Activated naive CD4-positive, alpha-beta T cell treated with anti-CD3 and anti-CD28 coated beads for 36 hours (primary cell): ENCODE measurements at regions not wholly inside any gene's neighbourhood (a gene's known extent, or its start where the extent isn't known, plus 50 kb on each side); places are given as distances from the start of the nearest gene placed in this dataset.
"Not testable (repeated sequence)": the region's sequence is repeated elsewhere in the genome, so short reads cannot be mapped to it uniquely, and the experiment has no call there.

Experiments
- CTCF ChIA-PET: fragments of 350-600 bp; sonication (Branson Sonifier 250); formaldehyde crosslinking; loops from one replicate; lab custom pipeline; 2021; ENCODE audit warnings: antibody characterized with exemption; lab: Charles Lee
- DNase-seq: peaks from one replicate; pipeline ENCODE4 v3.0.0-alpha.2; 2020
- H3K27ac Mint-ChIP-seq: one replicate; pipeline ENCODE4 v1.8.0; 2021; ENCODE audit warnings: mild to moderate bottlenecking, mixed read lengths
- H3K27me3 Mint-ChIP-seq: one replicate; pipeline ENCODE4 v1.8.0; 2021; ENCODE audit warnings: low read depth, mixed read lengths
- H3K36me3 Mint-ChIP-seq: one replicate; pipeline ENCODE4 v1.8.0; 2021; ENCODE audit warnings: low read depth, mixed read lengths
- H3K4me1 Mint-ChIP-seq: one replicate; pipeline ENCODE4 v1.8.0; 2021; ENCODE audit warnings: low read depth, mixed read lengths
- H3K4me3 Mint-ChIP-seq: one replicate; pipeline ENCODE4 v1.8.0; 2021; ENCODE audit warnings: mild to moderate bottlenecking, moderate library complexity, mixed read lengths
- H3K9me3 Mint-ChIP-seq: one replicate; pipeline ENCODE4 v1.8.0; 2021; ENCODE audit warnings: mixed read lengths
- intact Hi-C: fragments of 100-400 bp; cut with micrococcal nuclease; formaldehyde crosslinking; loops from one replicate; pipeline ENCODE4 v1.15.1; 2023

GRCh38 chr4:119962631-119963030 lies 104.0 kb downstream of the MAD2L1 start:
- no peaks in the 10 kb centered on the region for H3K27me3 Mint-ChIP-seq
- no peak overlapping the region for H3K27ac Mint-ChIP-seq
- intact Hi-C loops: no loop called here
- no peaks in the 10 kb centered on the region for H3K36me3 Mint-ChIP-seq
- H3K4me1 Mint-ChIP-seq: no peaks in the 10 kb centered on the region
- CTCF ChIA-PET: no interaction called here
- no peak for DNase-seq
- no peaks in the 10 kb centered on the region for H3K9me3 Mint-ChIP-seq
- H3K4me3 Mint-ChIP-seq: no peak overlapping the region

GRCh38 chr4:119958983-119959382 lies 107.7 kb downstream of the MAD2L1 start:
- Mint-ChIP-seq H3K27ac (no peak overlapping the region), H3K27me3 (peaks cover 2% of the 10 kb centered on the region), H3K36me3 (no peaks in the 10 kb centered on the region), H3K9me3 (peaks cover 8% of the 10 kb centered on the region), H3K4me1 (no peaks in the 10 kb centered on the region), H3K4me3 (no peak overlapping the region)
- DNase-seq: no peak
- CTCF ChIA-PET: no interaction called here
- intact Hi-C loops: no loop called here

DNA sequence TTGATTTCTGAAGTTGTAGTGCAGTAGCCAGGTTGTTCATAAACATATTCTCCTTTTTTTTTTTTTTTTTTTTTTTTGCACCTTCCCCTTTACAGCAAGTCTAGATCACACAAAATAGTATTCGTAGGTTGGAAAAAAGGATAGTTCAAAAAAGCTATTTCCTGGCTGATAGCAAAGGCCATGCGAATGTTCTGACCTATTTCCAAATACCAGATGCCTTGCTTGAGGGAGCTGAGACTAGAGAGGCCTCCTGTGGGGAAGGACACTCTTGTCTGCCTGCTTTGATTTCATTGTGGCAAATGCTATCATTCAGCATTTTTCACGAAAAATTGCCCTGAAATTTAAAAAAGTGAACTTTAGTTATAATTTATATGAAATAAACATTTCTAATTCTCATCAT lies 111.4 kb downstream of the MAD2L1 start:
- peaks cover 2% of the 10 kb centered on the region for H3K27me3 Mint-ChIP-seq
- no peaks in the 10 kb centered on the region for H3K4me1 Mint-ChIP-seq
- intact Hi-C loops: no loop called here
- H3K4me3 Mint-ChIP-seq: no peak overlapping the region
- H3K9me3 Mint-ChIP-seq: peaks cover 8% of the 10 kb centered on the region
- CTCF ChIA-PET: no interaction called here
- no peak for DNase-seq
- H3K27ac Mint-ChIP-seq: no peak overlapping the region
- no peaks in the 10 kb centered on the region for H3K36me3 Mint-ChIP-seq

GRCh38 chr4:119954487-119954886 lies 112.2 kb downstream of the MAD2L1 start:
- CTCF ChIA-PET, DNase-seq, H3K27me3 Mint-ChIP-seq, H3K4me3 Mint-ChIP-seq, H3K9me3 Mint-ChIP-seq, H3K4me1 Mint-ChIP-seq, H3K36me3 Mint-ChIP-seq, intact Hi-C loops, H3K27ac Mint-ChIP-seq: not testable (repeated sequence)

- H3K27ac Mint-ChIP-seq: no peak overlapping the region
- no peaks in the 10 kb centered on the region for H3K4me1 Mint-ChIP-seq
- no peaks in the 10 kb centered on the region for H3K36me3 Mint-ChIP-seq
- H3K27me3 Mint-ChIP-seq: no peaks in the 10 kb centered on the region
- no peaks in the 10 kb centered on the region for H3K9me3 Mint-ChIP-seq
- H3K4me3 Mint-ChIP-seq: no peak overlapping the region
- CTCF ChIA-PET: no interaction called here
- no peak for DNase-seq
- intact Hi-C loops: no loop called here
Measured at GRCh38 chr4:119946359-119946758, 120.3 kb downstream of the MAD2L1 start.

- intact Hi-C loops: no loop called here
- Mint-ChIP-seq H3K27me3 (peaks cover 3% of the 10 kb centered on the region), H3K27ac (no peak overlapping the region), H3K36me3 (no peaks in the 10 kb centered on the region), H3K4me1 (no peaks in the 10 kb centered on the region), H3K4me3 (no peak overlapping the region), H3K9me3 (no peaks in the 10 kb centered on the region)
- CTCF ChIA-PET: no interaction called here
- no peak for DNase-seq
Measured at GRCh38 chr4:119942806-119943205, 123.8 kb downstream of the MAD2L1 start.

DNA sequence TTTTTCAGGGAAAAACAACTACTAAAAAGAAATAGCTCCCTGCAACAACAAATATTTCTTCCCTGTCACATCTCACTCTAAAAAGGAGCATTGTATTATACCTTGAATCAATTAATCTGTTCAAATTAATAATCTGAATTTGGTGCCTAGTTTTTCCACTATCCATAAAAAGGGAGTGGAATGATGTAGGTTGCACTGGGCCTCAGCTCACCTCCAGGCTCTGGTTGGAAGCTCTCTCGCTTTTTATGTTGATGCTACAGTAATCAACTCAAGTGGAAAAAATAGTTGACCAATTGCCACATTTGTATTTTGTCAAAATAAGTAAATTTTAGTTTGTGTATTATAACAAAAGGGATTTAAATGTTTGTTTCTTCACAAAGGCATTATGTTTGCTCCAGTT lies 126.1 kb downstream of the MAD2L1 start:
- no peak overlapping the region for H3K27ac Mint-ChIP-seq
- H3K4me1 Mint-ChIP-seq: no peaks in the 10 kb centered on the region
- no peaks in the 10 kb centered on the region for H3K9me3 Mint-ChIP-seq
- no peak overlapping the region for H3K4me3 Mint-ChIP-seq
- no peaks in the 10 kb centered on the region for H3K36me3 Mint-ChIP-seq
- H3K27me3 Mint-ChIP-seq: peaks cover 3% of the 10 kb centered on the region
- DNase-seq: no peak
- CTCF ChIA-PET: interaction anchor here (0.5 kb wide), 1 partner anchor 405 kb away, joined by 3 read pairs; no protein-coding TSS in a partner anchor
- intact Hi-C loops: no loop called here

DNA sequence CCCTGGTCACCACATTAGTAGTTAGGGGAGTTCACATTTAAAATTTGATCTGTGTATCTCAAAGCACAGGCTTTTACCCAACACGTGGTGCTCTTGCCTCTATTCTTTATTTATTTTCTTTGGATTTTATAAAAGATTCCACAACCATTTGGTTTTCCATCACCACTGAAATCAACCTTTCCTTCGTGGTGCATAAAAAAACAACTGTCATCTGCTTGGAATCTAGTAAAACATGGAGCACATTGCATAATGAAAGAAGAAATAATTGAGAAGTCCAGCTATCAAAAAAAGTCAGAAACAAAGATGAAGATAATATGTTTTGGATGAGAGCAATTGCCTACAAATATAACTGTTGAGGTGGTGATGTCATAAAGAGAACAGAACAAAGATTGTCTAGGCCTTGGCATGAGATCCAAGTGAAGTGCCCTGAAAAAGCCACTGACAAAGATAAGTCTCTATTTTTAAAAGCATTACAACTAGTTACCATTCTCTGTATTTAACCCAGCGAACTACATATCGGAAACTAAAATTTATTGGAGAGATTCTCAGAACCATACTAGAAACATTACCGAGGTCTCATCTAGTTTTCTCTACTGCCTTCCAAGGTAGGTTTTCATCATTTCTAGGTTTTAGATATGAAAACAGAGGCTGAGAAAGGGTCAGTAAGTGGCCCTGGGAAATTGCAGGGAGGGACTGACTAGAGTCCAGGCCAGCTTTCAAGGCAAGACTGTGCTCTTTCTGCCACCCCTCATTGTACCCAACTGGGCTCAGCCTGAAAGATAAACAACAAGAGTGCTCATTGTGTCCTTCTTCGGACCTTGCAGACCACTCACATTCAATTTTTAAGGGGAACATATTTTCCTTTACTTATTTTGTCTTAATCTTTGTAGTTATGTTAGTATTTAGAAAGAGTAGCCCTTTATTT lies 127.3 kb downstream of the MAD2L1 start:
- intact Hi-C loops: no loop called here
- no peak overlapping the region for H3K4me3 Mint-ChIP-seq

DNA sequence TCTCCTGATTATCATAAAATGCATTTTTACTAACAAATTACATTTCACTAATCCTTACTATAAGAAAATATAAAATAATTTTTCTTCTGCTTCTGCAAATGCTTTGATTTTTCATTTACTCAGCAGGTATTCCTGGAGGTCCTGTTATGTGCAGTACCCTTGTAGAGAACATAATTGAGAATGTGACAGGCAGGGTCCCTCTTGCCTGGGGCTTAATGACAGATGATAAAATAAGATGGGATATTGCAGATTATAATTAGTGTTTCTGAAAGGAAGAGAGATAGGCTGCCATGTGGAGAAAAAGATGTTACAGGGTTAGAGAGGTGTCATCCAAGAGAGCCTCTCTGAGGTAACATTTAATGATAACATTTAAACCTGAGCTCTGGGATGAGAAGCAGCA lies 128.9 kb downstream of the MAD2L1 start:
- H3K27ac Mint-ChIP-seq: no peak overlapping the region
- H3K9me3 Mint-ChIP-seq: no peaks in the 10 kb centered on the region
- H3K4me3 Mint-ChIP-seq: no peak overlapping the region
- intact Hi-C loops: no loop called here
- no peaks in the 10 kb centered on the region for H3K36me3 Mint-ChIP-seq
- H3K4me1 Mint-ChIP-seq: no peaks in the 10 kb centered on the region
- DNase-seq: no peak
- H3K27me3 Mint-ChIP-seq: peaks cover 3% of the 10 kb centered on the region
- CTCF ChIA-PET: no interaction called here

More for the DNA sequence above, 127.3 kb downstream of the MAD2L1 start:
- H3K4me1 Mint-ChIP-seq: no peaks in the 10 kb centered on the region
- CTCF ChIA-PET: no interaction called here
- H3K36me3 Mint-ChIP-seq: no peaks in the 10 kb centered on the region
- H3K27ac Mint-ChIP-seq: no peak overlapping the region
- H3K9me3 Mint-ChIP-seq: no peaks in the 10 kb centered on the region
- H3K27me3 Mint-ChIP-seq: peaks cover 3% of the 10 kb centered on the region
- no peak for DNase-seq

GRCh38 chr4:119933606-119934005 lies 133.0 kb downstream of the MAD2L1 start:
- DNase-seq: no peak

GRCh38 chr4:119932277-119932676 lies 134.4 kb downstream of the MAD2L1 start:
- intact Hi-C loops: no loop called here
- Mint-ChIP-seq H3K9me3 (no peaks in the 10 kb centered on the region), H3K36me3 (no peaks in the 10 kb centered on the region), H3K4me3 (no peak overlapping the region), H3K4me1 (no peaks in the 10 kb centered on the region), H3K27ac (no peak overlapping the region), H3K27me3 (no peaks in the 10 kb centered on the region)
- CTCF ChIA-PET: no interaction called here
- DNase-seq: no peak

More at GRCh38 chr4:119933606-119934005, 133.0 kb downstream of the MAD2L1 start:
- Mint-ChIP-seq H3K27me3 (peaks cover 3% of the 10 kb centered on the region), H3K9me3 (no peaks in the 10 kb centered on the region), H3K4me1 (no peaks in the 10 kb centered on the region), H3K4me3 (no peak overlapping the region), H3K27ac (no peak overlapping the region), H3K36me3 (no peaks in the 10 kb centered on the region)
- intact Hi-C loops: no loop called here
- CTCF ChIA-PET: no interaction called here

- CTCF ChIA-PET: no interaction called here
- no peaks in the 10 kb centered on the region for H3K36me3 Mint-ChIP-seq
- H3K9me3 Mint-ChIP-seq: no peaks in the 10 kb centered on the region
- intact Hi-C loops: no loop called here
- H3K4me1 Mint-ChIP-seq: no peaks in the 10 kb centered on the region
- no peak for DNase-seq
- H3K4me3 Mint-ChIP-seq: no peak overlapping the region
- no peak overlapping the region for H3K27ac Mint-ChIP-seq
- H3K27me3 Mint-ChIP-seq: no peaks in the 10 kb centered on the region
Measured at GRCh38 chr4:119930546-119930945, 136.1 kb downstream of the MAD2L1 start.

DNA sequence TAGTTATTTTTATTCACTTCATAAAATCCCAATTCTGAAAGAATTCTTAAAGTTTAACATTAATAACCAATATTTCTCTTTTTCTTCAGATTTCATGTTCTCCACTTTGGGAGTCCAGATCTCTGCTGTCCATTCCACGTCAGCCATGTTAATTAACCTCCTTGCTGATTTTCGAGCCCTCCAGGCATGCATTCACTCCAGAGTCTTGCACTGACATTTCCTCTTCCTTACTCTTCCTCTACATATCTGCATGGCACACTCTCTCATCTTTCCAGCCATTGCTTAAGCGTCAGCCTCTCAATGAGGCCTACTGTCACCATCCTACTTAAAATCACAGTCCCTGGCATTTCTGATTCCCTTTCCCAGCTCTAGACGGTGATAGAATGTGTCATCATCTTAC lies 144.8 kb downstream of the MAD2L1 start:
- H3K9me3 Mint-ChIP-seq: no peaks in the 10 kb centered on the region
- H3K27ac Mint-ChIP-seq: no peak overlapping the region
- H3K4me3 Mint-ChIP-seq: no peak overlapping the region
- CTCF ChIA-PET: no interaction called here
- no peaks in the 10 kb centered on the region for H3K36me3 Mint-ChIP-seq
- H3K27me3 Mint-ChIP-seq: no peaks in the 10 kb centered on the region
- intact Hi-C loops: no loop called here
- H3K4me1 Mint-ChIP-seq: no peaks in the 10 kb centered on the region
- DNase-seq: no peak
